ENCODE measurements at regions not wholly inside any gene's neighbourhood (a gene's known extent, or its start where the extent isn't known, plus 50 kb on each side); places are given as distances from the start of the nearest gene placed in this dataset.
"Not testable (repeated sequence)": the region's sequence is repeated elsewhere in the genome, so short reads cannot be mapped to it uniquely, and the experiment has no call there.

DNA sequence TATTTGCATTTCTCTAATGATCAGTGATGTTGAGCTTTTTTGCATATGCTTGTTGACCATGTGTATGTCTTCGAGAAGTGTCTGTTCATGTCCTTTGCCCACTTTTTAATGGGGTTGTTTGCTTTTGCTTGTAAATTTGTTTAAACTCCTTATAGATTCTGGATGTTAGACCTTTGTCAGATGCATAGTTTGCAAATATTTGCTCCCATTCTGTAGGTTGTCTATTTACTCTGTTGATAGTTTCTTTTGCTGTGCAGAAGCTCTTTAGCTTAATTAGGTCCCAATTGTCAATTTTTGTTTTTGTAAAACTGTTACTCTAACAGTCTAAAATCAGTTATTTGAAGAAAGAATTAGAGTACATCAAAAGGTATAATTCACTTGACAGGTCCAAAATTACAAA is 160.6 kb downstream of the LRIG3 start:
- not testable (repeated sequence) for DNase-seq

DNA sequence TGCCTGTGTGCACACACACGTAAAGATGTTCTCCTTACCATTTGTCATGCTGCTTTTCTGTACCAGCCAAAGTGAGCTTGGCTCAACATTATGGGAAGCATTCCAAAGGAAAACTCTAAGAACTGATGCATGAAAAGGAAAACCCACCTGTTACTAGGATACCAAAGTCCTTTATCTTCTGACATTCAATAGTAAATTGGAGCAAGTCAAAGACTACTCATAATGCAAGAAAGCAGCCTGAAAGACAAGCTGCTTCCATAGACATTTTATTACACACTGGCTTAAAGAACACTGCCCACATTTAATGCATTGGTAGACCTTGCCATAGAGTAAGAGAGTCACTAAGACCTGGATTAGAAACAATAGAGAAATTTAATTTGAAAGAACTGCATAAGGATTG is 159.0 kb downstream of the LRIG3 start:
- no peak for DNase-seq

DNA sequence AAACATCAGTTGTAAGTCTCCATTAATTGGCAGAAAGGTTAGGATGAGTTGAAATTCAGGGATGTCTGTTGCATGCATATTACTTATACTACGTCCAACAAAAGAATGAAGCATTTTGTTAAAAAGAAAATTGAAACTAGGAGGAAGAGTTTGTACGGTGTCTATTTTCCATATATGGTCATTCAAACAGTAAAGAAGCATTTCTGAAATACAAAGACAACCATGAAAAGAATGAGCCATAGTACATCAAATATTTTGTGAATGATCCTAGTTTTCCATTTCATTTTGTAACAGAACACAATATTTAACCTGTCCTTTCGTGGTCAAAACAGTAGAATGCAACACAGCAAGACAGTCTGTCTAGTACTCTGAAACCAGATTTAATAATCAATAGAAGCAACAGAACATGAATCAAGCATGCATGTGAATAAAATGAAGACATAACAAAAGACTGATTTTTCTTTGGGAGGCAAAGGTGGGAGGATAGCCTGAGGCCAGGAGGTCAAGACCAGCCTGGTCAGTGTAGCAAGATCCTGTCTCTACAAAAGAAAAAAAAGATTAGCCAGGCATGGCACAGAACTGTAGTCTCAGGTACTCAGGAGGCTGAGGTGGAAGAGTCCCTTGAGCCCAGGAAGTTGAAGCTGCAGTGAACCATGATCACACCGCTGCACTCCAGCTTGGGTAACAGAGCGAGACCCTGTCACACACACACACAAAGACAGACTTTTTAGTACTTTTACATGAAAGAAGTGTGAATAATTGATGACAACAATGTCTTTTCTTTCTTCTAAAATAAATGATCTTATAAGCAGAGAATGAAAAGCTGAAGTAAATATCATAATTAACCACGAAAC is 156.0 kb downstream of the LRIG3 start:
- no peak for DNase-seq

GRCh38 chr12:58765076-58765475 is 155.2 kb downstream of the LRIG3 start:
- no peak for DNase-seq

GRCh38 chr12:58765653-58766512 is 154.4 kb downstream of the LRIG3 start:
- no peak for DNase-seq

- no peak for DNase-seq
Measured at GRCh38 chr12:58766513-58766870, 153.8 kb downstream of the LRIG3 start.

DNA sequence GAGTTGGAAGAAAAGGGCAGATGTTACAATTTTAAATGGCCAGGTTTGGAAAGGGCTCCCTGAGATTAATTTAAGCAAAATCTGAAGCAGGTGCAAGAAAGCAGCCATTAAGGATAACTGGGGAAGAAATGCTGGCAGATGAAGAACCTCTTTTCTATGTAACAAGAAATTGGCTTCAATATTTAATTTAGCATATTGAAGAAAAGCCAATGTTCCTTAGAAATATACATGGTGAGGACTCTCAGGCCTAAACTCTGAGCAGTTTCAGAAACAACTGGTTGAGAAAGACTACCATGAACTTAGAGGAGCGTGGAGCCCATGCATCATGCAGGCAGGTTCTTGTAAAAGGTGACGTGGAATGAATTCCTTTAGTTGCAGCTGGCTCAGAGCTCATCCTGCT is 152.8 kb downstream of the LRIG3 start:
- DNase-seq: no peak

- DNase-seq: no peak
Measured at GRCh38 chr12:58773986-58774385, 146.3 kb downstream of the LRIG3 start.

DNA sequence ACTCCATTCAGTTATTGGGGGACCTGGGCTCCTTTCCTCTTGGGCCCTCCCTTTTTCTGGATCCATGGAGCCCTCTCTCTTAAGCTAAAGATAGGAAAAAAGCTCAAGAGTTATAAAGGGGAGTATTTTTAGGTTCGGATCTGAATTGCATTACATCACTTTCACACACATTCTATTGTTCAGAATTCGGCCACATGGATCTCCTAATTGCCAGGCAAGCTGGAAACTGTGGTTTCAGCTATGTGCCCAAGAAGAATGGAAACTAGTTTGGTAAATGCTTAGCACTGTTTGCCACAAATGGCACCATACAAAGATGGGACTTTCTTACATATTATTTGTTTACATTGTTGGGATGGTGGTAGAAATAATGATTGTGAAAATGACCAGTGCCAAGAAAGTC is 145.6 kb downstream of the LRIG3 start:
- DNase-seq: no peak

- no peak for DNase-seq
Measured at GRCh38 chr12:58775396-58775795, 144.9 kb downstream of the LRIG3 start.

GRCh38 chr12:58776144-58776543 is 144.2 kb downstream of the LRIG3 start:
- no peak for DNase-seq

GRCh38 chr12:58777815-58778214 is 142.5 kb downstream of the LRIG3 start:
- no peak for DNase-seq

DNA sequence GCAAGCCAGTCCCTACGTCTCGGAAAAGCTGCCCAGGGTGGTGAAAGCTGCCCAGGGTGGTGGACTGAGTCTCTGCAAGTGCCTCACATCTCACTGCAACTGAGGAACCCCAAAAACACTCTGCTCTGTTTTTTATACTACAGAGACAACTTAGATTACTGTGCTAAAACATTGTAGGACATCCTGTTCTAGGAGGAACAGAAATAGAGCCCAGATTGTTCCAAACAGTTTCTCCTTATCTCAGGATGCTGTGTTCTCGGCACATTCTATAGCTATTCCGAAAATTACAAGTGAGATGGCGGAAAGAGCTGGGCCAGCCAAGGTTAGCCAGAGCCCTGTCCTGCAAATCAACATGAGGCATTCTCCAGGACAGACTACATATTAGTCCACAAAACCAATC is 138.7 kb downstream of the LRIG3 start:
- no peak for DNase-seq

DNA sequence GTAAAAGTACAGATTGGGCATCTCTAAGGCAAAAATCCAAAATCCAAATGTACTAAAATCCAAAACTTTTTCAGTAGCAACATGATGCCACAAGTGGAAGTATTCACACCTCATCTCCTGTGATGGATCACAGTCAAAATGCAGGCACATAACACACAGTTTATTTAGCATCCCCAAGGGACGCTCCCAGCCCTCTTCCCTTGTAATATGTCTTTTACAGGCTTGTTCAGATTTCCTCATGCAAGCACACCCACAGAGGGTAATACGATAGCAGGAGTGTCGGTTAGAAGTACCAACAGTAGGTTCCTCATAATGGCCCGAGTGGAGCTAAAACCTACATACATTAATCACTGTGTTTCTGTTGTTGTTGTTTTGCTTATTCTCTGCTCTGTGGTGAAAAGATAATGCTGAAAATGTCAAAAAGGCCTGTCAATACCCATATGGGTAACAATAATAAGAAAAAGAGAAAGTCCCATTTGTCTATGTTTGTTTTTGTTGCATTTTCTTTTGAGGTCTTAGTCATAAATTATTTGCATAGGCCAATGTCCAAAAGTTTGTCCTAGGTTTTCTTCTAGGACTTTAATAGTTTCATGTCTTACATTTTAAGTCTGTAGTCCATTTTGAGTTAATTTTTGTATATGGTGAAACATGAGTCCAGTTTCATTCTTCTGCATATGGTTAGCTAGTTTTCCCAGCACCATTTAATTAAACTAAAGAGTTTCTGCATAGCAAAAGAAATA is 133.1 kb downstream of the LRIG3 start:
- no peak for DNase-seq

GRCh38 chr12:58794859-58795258 is 125.4 kb downstream of the LRIG3 start:
- DNase-seq: no peak

GRCh38 chr12:58795825-58796224 is 124.5 kb downstream of the LRIG3 start:
- no peak for DNase-seq

DNA sequence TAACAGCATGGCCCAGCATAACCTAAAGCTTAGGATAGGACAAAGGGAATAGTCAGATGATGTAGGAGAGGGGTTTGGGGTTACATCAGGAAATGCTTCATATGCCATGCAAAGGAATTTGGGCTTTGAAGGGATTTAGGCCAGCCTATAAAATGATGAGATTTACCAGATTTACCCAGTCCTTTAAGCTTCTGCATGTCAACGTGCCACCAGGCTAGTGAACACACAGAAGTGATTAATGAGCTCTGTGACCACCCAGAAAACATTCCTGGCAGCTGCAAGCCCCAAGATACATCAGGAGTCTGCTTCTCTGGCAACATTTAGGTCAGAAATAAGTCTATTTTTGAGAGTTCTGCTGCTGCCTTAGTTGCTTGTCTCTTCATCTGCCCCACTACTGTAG is 118.3 kb downstream of the LRIG3 start:
- DNase-seq: no peak

DNA sequence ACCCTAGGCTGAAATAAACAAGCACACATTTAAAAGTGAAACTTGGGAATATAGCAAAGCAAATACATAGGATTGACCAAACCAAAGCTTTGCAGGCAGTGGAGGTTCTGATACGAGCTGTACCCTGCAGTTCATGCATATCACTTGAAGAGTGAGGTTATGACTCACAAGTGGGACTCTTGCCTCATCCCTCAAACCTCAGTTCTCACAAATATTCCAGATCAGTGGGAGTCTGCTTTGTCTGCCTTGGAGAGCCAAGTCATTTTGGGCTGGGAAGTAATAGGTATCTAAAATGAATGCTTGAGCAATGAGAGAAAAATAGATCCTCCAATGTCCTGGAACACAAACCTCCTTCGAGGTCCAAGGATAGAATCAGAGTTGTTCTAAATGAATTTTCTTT is 116.4 kb downstream of the LRIG3 start:
- DNase-seq: no peak

- no peak for DNase-seq
Measured at GRCh38 chr12:58804749-58805148, 115.6 kb downstream of the LRIG3 start.

- no peak for DNase-seq
Measured at GRCh38 chr12:58809064-58809607, 111.2 kb downstream of the LRIG3 start.

DNA sequence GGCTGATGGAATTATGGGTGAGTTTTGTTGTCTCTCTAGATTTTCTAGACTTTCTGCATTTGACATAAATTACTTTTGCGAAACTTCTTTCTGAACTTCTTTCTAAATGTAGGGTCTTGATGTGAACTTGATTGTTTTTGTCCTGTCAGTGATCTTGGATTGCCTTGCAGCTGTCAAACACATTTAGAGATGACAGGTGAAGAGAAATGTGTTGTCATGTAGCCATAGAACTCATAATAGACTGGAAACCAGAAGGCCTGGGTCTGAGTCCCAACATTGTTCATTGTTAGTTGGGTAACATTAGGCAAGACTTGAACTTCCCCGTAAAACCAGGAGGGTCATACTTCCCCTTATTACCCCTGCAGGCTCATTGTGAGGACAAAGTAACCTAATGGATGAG is 109.0 kb downstream of the LRIG3 start:
- DNase-seq: no peak

- no peak for DNase-seq
Measured at GRCh38 chr12:58812214-58812613, 108.1 kb downstream of the LRIG3 start.

GRCh38 chr12:58814036-58814435 is 106.3 kb downstream of the LRIG3 start:
- no peak for DNase-seq
